ENCODE measurements at regions not wholly inside any gene's neighbourhood (a gene's known extent, or its start where the extent isn't known, plus 50 kb on each side); places are given as distances from the start of the nearest gene placed in this dataset.

- Histone ChIP-seq H3K4me1 (no peaks in the 10 kb centered on the region), H3K27ac (no peak overlapping the region), H3K4me3 (no peak overlapping the region), H3K4me2 (no peak overlapping the region), H3K9me3 (no peaks in the 10 kb centered on the region)
- ATAC-seq (no peak), DNase-seq (ENCODE audit: low read depth in 1 of 2, low spot score in 1 of 2) (no peak), FAIRE-seq (no peak)
- TF ChIP-seq HMGXB4 (CRISPR knock-in tag; IDR thresholded peaks at IDR 0.05; ENCODE audit: borderline replicate concordance): no peak
- TF ChIP-seq SMC3 (IDR thresholded peaks at IDR 0.05): no peak
- TF ChIP-seq ZSCAN20 (CRISPR knock-in tag; IDR thresholded peaks at IDR 0.05): no peak
- no peak for TF ChIP-seq HOXA7 (CRISPR knock-in tag; IDR thresholded peaks at IDR 0.05)
- TF ChIP-seq JUN (IDR thresholded peaks at IDR 0.05): no peak
- no peak for TF ChIP-seq HOXB13 (CRISPR knock-in tag; IDR thresholded peaks at IDR 0.05; ENCODE audit: low read depth)
- TF ChIP-seq HOXB5 (CRISPR knock-in tag; IDR thresholded peaks at IDR 0.05): no peak
- no peak for TF ChIP-seq FOSL2 (IDR thresholded peaks at IDR 0.05)
- TF ChIP-seq FOSL2 (CRISPR knock-in tag; IDR thresholded peaks at IDR 0.05): no peak
- TF ChIP-seq HEYL (CRISPR knock-in tag; IDR thresholded peaks at IDR 0.05): no peak
- no peak for TF ChIP-seq SREBF2 (IDR thresholded peaks at IDR 0.05)
- no peak for TF ChIP-seq MAX (IDR thresholded peaks at IDR 0.05)
- TF ChIP-seq ATOH8 (CRISPR knock-in tag; IDR thresholded peaks at IDR 0.05; ENCODE audit: low read depth): no peak
- TF ChIP-seq MAZ (IDR thresholded peaks at IDR 0.05; ENCODE audit: borderline replicate concordance, low read depth, low read length): no peak
- no peak for TF ChIP-seq ZFP36 (IDR thresholded peaks at IDR 0.05; ENCODE audit: borderline replicate concordance, partially characterized antibody)
- TF ChIP-seq RCOR1 (IDR thresholded peaks at IDR 0.05; ENCODE audit: low read depth, low read length): no peak
- POLR2A ChIA-PET: no interaction called here
- CTCF ChIA-PET: no interaction called here
Measured at GRCh38 chr20:20979934-20980333, 126.2 kb downstream of the LINC00237 start.

GRCh38 chr20:20977786-20978185 is 128.4 kb downstream of the LINC00237 start:
- Histone ChIP-seq H3K27ac (no peak overlapping the region), H3K4me2 (no peak overlapping the region), H3K4me3 (no peak overlapping the region), H3K4me1 (no peaks in the 10 kb centered on the region), H3K9me3 (no peaks in the 10 kb centered on the region)
- ATAC-seq (no peak), DNase-seq (ENCODE audit: low read depth in 1 of 2, low spot score in 1 of 2) (no peak), FAIRE-seq (no peak)
- no peak for TF ChIP-seq RCOR1 (IDR thresholded peaks at IDR 0.05; ENCODE audit: low read depth, low read length)
- no peak for TF ChIP-seq NFE2L2 (conservative IDR thresholded peaks at IDR 0.05; ENCODE audit: low read length)
- no peak for TF ChIP-seq KDM1A (IDR thresholded peaks at IDR 0.05; ENCODE audit: low read depth)
- TF ChIP-seq PBX3 (IDR thresholded peaks at IDR 0.05): no peak
- TF ChIP-seq CTCF (IDR thresholded peaks at IDR 0.05): no peak
- ChIA-PET POLR2A (no interaction called here), CTCF (no interaction called here)
- 38% methylated on average over 5 of the region's 5 CpGs for WGBS (ENCODE audit: missing lambda C conversion rate)

- ChIA-PET CTCF (no interaction called here), POLR2A (no interaction called here)
- DNase-seq (ENCODE audit: low read depth in 1 of 2, low spot score in 1 of 2): no peak
- no peak for TF ChIP-seq KDM1A (IDR thresholded peaks at IDR 0.05; ENCODE audit: low read depth)
- TF ChIP-seq ZC3H11A (IDR thresholded peaks at IDR 0.05): no peak
- no peak for TF ChIP-seq RFX5 (IDR thresholded peaks at IDR 0.05)
- H3K9me3 ChIP-seq: no peaks in the 10 kb centered on the region
- H3K4me1 ChIP-seq: no peaks in the 10 kb centered on the region
- FAIRE-seq: no peak
- no peak for ATAC-seq
- H3K4me3 ChIP-seq: no peak overlapping the region
- H3K4me2 ChIP-seq: no peak overlapping the region
- WGBS (ENCODE audit: missing lambda C conversion rate): 3% methylated on average over 1 of the region's 1 CpG
- no peak overlapping the region for H3K27ac ChIP-seq
Measured at GRCh38 chr20:20972490-20972889, 133.7 kb downstream of the LINC00237 start.
